Stimulated activated CD4-positive, alpha-beta T cell treated with anti-CD3 and anti-CD28 coated beads, TNF-alpha, amount 100 ng/mL, for 4 hours (primary cell): ENCODE measurements at regions not wholly inside any gene's neighbourhood (a gene's known extent, or its start where the extent isn't known, plus 50 kb on each side); places are given as distances from the start of the nearest gene placed in this dataset.
"Not testable (repeated sequence)": the region's sequence is repeated elsewhere in the genome, so short reads cannot be mapped to it uniquely, and the experiment has no call there.

Experiments used
- DNase-seq, 3 experiments: peaks; one replicate each; pipeline ENCODE4 v3.0.0-alpha.2; 2020; ENCODE audit warnings: low read depth in 3 of 3

- DNase-seq: no peak
Measured at GRCh38 chr2:36302911-36303310, 52.7 kb upstream of the CRIM1 start.

GRCh38 chr2:36301843-36302242, 53.7 kb upstream of the CRIM1 start:
- DNase-seq: no peak

GRCh38 chr2:36300697-36301096, 54.9 kb upstream of the CRIM1 start:
- DNase-seq: no peak

GRCh38 chr2:36296798-36297197, 58.8 kb upstream of the CRIM1 start:
- no peak for DNase-seq

- DNase-seq: no peak
Measured at GRCh38 chr2:36294316-36294721, 61.3 kb upstream of the CRIM1 start.

- DNase-seq: no peak
Measured at GRCh38 chr2:36290306-36290856, 65.2 kb upstream of the CRIM1 start.

- no peak for DNase-seq
Measured at GRCh38 chr2:36289731-36290130, 65.8 kb upstream of the CRIM1 start.

- DNase-seq: no peak
Measured at GRCh38 chr2:36287363-36288275, 68.0 kb upstream of the CRIM1 start.

GRCh38 chr2:36279506-36279905, 76.1 kb upstream of the CRIM1 start:
- not testable (repeated sequence) for DNase-seq

GRCh38 chr2:36277881-36278523, 77.6 kb upstream of the CRIM1 start:
- DNase-seq: no peak

GRCh38 chr2:36277146-36277808, 78.3 kb upstream of the CRIM1 start:
- no peak for DNase-seq

- no peak for DNase-seq
Measured at GRCh38 chr2:36271266-36271665, 84.3 kb upstream of the CRIM1 start.

- no peak for DNase-seq
Measured at GRCh38 chr2:36270758-36271157, 84.8 kb upstream of the CRIM1 start.

GRCh38 chr2:36267194-36267593, 88.4 kb upstream of the CRIM1 start:
- DNase-seq: no peak

GRCh38 chr2:36266536-36267121, 88.9 kb upstream of the CRIM1 start:
- no peak for DNase-seq

- no peak for DNase-seq
Measured at GRCh38 chr2:36262581-36262980, 93.0 kb upstream of the CRIM1 start.

GRCh38 chr2:36255863-36256262, 99.7 kb upstream of the CRIM1 start:
- DNase-seq: no peak

- no peak for DNase-seq
Measured at GRCh38 chr2:36253086-36253485, 102.5 kb upstream of the CRIM1 start.

GRCh38 chr2:36246320-36246990, 109.1 kb upstream of the CRIM1 start:
- DNase-seq: no peak

GRCh38 chr2:36245651-36246050, 109.9 kb upstream of the CRIM1 start:
- no peak for DNase-seq

GRCh38 chr2:36238106-36238505, 117.5 kb upstream of the CRIM1 start:
- DNase-seq: no peak
